H9 (cell line): ENCODE measurements at regions not wholly inside any gene's neighbourhood (a gene's known extent, or its start where the extent isn't known, plus 50 kb on each side); places are given as distances from the start of the nearest gene placed in this dataset.

Experiments used
- DNase-seq: peaks from one replicate; pipeline ENCODE4 v3.0.0-alpha.2; 2017
- H2AFZ ChIP-seq: one replicate; pipeline ENCODE4 v1.6.1; 2013; ENCODE audit warnings: mild to moderate bottlenecking, low read length, control low read depth, moderate library complexity
- H2AK5ac ChIP-seq: 2 replicates; pipeline ENCODE4 v1.6.1; 2013; ENCODE audit warnings: low read length, control low read depth, mixed read lengths; ENCODE audit not compliant: insufficient read length
- H2BK120ac ChIP-seq: one replicate; pipeline ENCODE4 v1.6.1; 2013; ENCODE audit warnings: low read depth, mild to moderate bottlenecking, low read length, control low read depth, inconsistent platforms; ENCODE audit not compliant: poor library complexity, severe bottlenecking
- H2BK12ac ChIP-seq: 2 replicates; pipeline ENCODE4 v1.6.1; 2013; ENCODE audit warnings: low read length, control low read depth, mixed read lengths, low read depth; ENCODE audit not compliant: insufficient read length
- H2BK15ac ChIP-seq: 2 replicates; pipeline ENCODE4 v1.6.1; 2013; ENCODE audit warnings: low read depth, low read length, control low read depth
- H2BK20ac ChIP-seq: one replicate; pipeline ENCODE4 v1.6.1; 2013; ENCODE audit warnings: low read depth, mild to moderate bottlenecking, low read length, control low read depth, inconsistent platforms; ENCODE audit not compliant: poor library complexity, severe bottlenecking
- H2BK5ac ChIP-seq: 2 replicates; pipeline ENCODE4 v1.6.1; 2013; ENCODE audit warnings: low read length, control low read depth, mixed read lengths; ENCODE audit not compliant: insufficient read length
- H3K14ac ChIP-seq: 2 replicates; pipeline ENCODE4 v1.6.1; 2013; ENCODE audit warnings: low read length, control low read depth; ENCODE audit not compliant: insufficient read depth
- H3K18ac ChIP-seq: 2 replicates; pipeline ENCODE4 v1.6.1; 2013; ENCODE audit warnings: low read depth, mild to moderate bottlenecking, mixed read lengths, low read length, control low read depth; ENCODE audit not compliant: insufficient read length
- H3K23ac ChIP-seq: 2 replicates; pipeline ENCODE4 v1.6.1; 2013; ENCODE audit warnings: low read length, control low read depth, mixed read lengths, low read depth; ENCODE audit not compliant: insufficient read length
- H3K23me2 ChIP-seq: 2 replicates; pipeline ENCODE4 v1.6.1; 2013; ENCODE audit warnings: low read depth, mild to moderate bottlenecking, mixed read lengths, low read length, control low read depth; ENCODE audit not compliant: insufficient read length, poor library complexity, severe bottlenecking
- H3K27ac ChIP-seq: 2 replicates; pipeline ENCODE4 v1.5.1; 2013; ENCODE audit warnings: low read length, control low read depth, mixed read lengths, low read depth; ENCODE audit not compliant: insufficient read length
- H3K27me3 ChIP-seq: 2 replicates; pipeline ENCODE4 v1.6.1; 2013; ENCODE audit warnings: low read length, control low read depth, inconsistent platforms; ENCODE audit not compliant: insufficient read depth
- H3K4ac ChIP-seq: 2 replicates; pipeline ENCODE4 v1.6.1; 2013; ENCODE audit warnings: low read depth, mild to moderate bottlenecking, control low read depth, inconsistent platforms, low read length, moderate library complexity
- H3K4me1 ChIP-seq: 2 replicates; pipeline ENCODE4 v1.6.1; 2013; ENCODE audit warnings: low read length, control low read depth, inconsistent platforms; ENCODE audit not compliant: insufficient read depth
- H3K4me2 ChIP-seq: 2 replicates; pipeline ENCODE4 v1.6.1; 2013; ENCODE audit warnings: low read length, control low read depth, mixed read lengths; ENCODE audit not compliant: insufficient read length, insufficient read depth
- H3K56ac ChIP-seq: 2 replicates; pipeline ENCODE4 v1.6.1; 2013; ENCODE audit warnings: low read depth, mild to moderate bottlenecking, mixed read lengths, low read length, control low read depth; ENCODE audit not compliant: insufficient read length
- H3K79me1 ChIP-seq: 2 replicates; pipeline ENCODE4 v1.6.1; 2013; ENCODE audit warnings: low read depth, mild to moderate bottlenecking, moderate library complexity, low read length, control low read depth, inconsistent platforms; ENCODE audit not compliant: insufficient read depth, poor library complexity, severe bottlenecking
- H3K79me2 ChIP-seq: 2 replicates; pipeline ENCODE4 v1.6.1; 2013; ENCODE audit warnings: low read length, control low read depth, inconsistent platforms; ENCODE audit not compliant: insufficient read depth
- H3K9ac ChIP-seq: 2 replicates; pipeline ENCODE4 v1.6.1; 2013; ENCODE audit warnings: low read length, control low read depth, mixed read lengths; ENCODE audit not compliant: insufficient read length; ENCODE audit errors: extremely low read depth
- H3K9me3 ChIP-seq: one replicate; pipeline ENCODE4 v1.6.1; 2013; ENCODE audit warnings: low read depth, low read length, inconsistent platforms; ENCODE audit not compliant: control insufficient read depth
- H3T11ph ChIP-seq: one replicate; pipeline ENCODE4 v1.6.1; 2013; ENCODE audit warnings: mild to moderate bottlenecking, low read length, control low read depth, inconsistent platforms
- H4K20me1 ChIP-seq: one replicate; pipeline ENCODE4 v1.6.1; 2013; ENCODE audit not compliant: control insufficient read depth, insufficient read length, insufficient read depth
- H4K5ac ChIP-seq: 2 replicates; pipeline ENCODE4 v1.6.1; 2013; ENCODE audit warnings: low read depth, mild to moderate bottlenecking, mixed read lengths, low read length, control low read depth; ENCODE audit not compliant: insufficient read length
- H4K8ac ChIP-seq: replicated peaks from 2 replicates; pipeline ENCODE4 v1.6.1; 2013; ENCODE audit warnings: low read length, control low read depth, mixed read lengths, low read depth; ENCODE audit not compliant: insufficient read length
- H4K91ac ChIP-seq: 2 replicates; pipeline ENCODE4 v1.6.1; 2013; ENCODE audit warnings: low read depth, mild to moderate bottlenecking, moderate library complexity, mixed read lengths, low read length, control low read depth; ENCODE audit not compliant: insufficient read length
- H3K27ac Mint-ChIP-seq, 3 experiments: 2 replicates in 2 of 3; 3 replicates in 1 of 3; pipeline ENCODE4 v1.8.0; 2020 to 2021; ENCODE audit warnings: mixed read lengths in 3 of 3, mild to moderate bottlenecking in 1 of 3, moderate library complexity in 1 of 3
- H3K27me3 Mint-ChIP-seq: 2 replicates; pipeline ENCODE4 v1.8.0; 2021; ENCODE audit warnings: low read depth, mild to moderate bottlenecking, moderate library complexity, mixed read lengths
- H3K36me3 Mint-ChIP-seq, 3 experiments: 2 replicates in 2 of 3; 3 replicates in 1 of 3; pipeline ENCODE4 v1.8.0; 2020 to 2021; ENCODE audit warnings: low read depth in 3 of 3, mixed read lengths in 3 of 3; ENCODE audit not compliant: insufficient read depth in 1 of 3
- H3K4me1 Mint-ChIP-seq, 2 experiments: 2 replicates each; pipeline ENCODE4 v1.8.0; 2020; ENCODE audit warnings: mixed read lengths in 2 of 2
- H3K4me3 Mint-ChIP-seq, 2 experiments: 2 replicates in 1 of 2; 3 replicates in 1 of 2; pipeline ENCODE4 v1.8.0; 2020 to 2021; ENCODE audit warnings: mild to moderate bottlenecking in 2 of 2, mixed read lengths in 2 of 2, moderate library complexity in 1 of 2
- H3K9me3 Mint-ChIP-seq, 2 experiments: 2 replicates in 1 of 2; 3 replicates in 1 of 2; pipeline ENCODE4 v1.8.0; 2020; ENCODE audit warnings: mild to moderate bottlenecking in 2 of 2, mixed read lengths in 2 of 2, moderate library complexity in 1 of 2
- CTCF ChIP-seq: fragments of 200-600 bp; sonication (generic); conservative IDR thresholded peaks from 3 replicates; pipeline ENCODE4 v1.8.0; 2021; ENCODE audit warnings: antibody characterized with exemption, mild to moderate bottlenecking
- WGBS: extraction: QIAGEN DNeasy Blood & Tissue Kit; methylation state at CpG from one replicate; pipeline ENCODE4 v1.1.7; 2013; ENCODE audit warnings: missing lambda C conversion rate, low lambda C conversion rate, mixed read lengths; ENCODE audit not compliant: insufficient read length; ENCODE audit errors: extremely low coverage; 5-methylcytosine and 5-hydroxymethylcytosine counted together

- no peak overlapping the region for H3T11ph ChIP-seq
- no peak for DNase-seq
- H2BK12ac ChIP-seq, result no peak overlapping the region
- WGBS, result no CpG with 5 or more reads among the region's 11 CpGs
- no peak overlapping the region for H3K4me3 Mint-ChIP-seq
- no peak overlapping the region for H3K23ac ChIP-seq
- H3K9me3 ChIP-seq, result no peaks in the 10 kb centered on the region
- H3K23me2 ChIP-seq, result no peaks in the 10 kb centered on the region
- H2BK5ac ChIP-seq, result no peak overlapping the region
- H3K9me3 Mint-ChIP-seq, result peaks cover 3 to 19% of the 10 kb centered on the region in 2 experiments; a peak in 4 of 5 replicates
- no peak overlapping the region for H3K14ac ChIP-seq
- no peaks in the 10 kb centered on the region for H4K20me1 ChIP-seq
- H2BK15ac ChIP-seq, result no peak overlapping the region
- no peaks in the 10 kb centered on the region for H3K27me3 ChIP-seq
- H3K27ac Mint-ChIP-seq, result no peak overlapping the region; a peak in 1 of 7 replicates
- H3K18ac ChIP-seq, result no peak overlapping the region
- H4K91ac ChIP-seq, result no peak overlapping the region
- H3K4me1 ChIP-seq, result no peaks in the 10 kb centered on the region
- no peak for TF ChIP-seq CTCF
- no peak overlapping the region for H2BK120ac ChIP-seq
- H3K4ac ChIP-seq, result no peak overlapping the region
- H4K5ac ChIP-seq, result no peak overlapping the region
- no peaks in the 10 kb centered on the region for H3K36me3 Mint-ChIP-seq
- no peak overlapping the region for H3K9ac ChIP-seq
- no peaks in the 10 kb centered on the region for H3K79me2 ChIP-seq
- H3K27ac ChIP-seq, result no peak overlapping the region
- no peaks in the 10 kb centered on the region for H3K79me1 ChIP-seq
- H2BK20ac ChIP-seq, result no peak overlapping the region
- H3K4me1 Mint-ChIP-seq, result no peaks in the 10 kb centered on the region
- H3K4me2 ChIP-seq, result no peak overlapping the region
- H2AK5ac ChIP-seq, result no peak overlapping the region
- peaks cover 11% of the 10 kb centered on the region for H3K27me3 Mint-ChIP-seq
- no peak overlapping the region for H3K56ac ChIP-seq
- no peak overlapping the region for H4K8ac ChIP-seq
- no peak overlapping the region for H2AFZ ChIP-seq
These were observed 391.2 kb downstream of the CDH26 start for GRCh38 chr20:60349418-60349817.
